HepG2 (cell line): ENCODE measurements at regions not wholly inside any gene's neighbourhood (a gene's known extent, or its start where the extent isn't known, plus 50 kb on each side); places are given as distances from the start of the nearest gene placed in this dataset.

Experiments
- CAMTA2 ChIP-seq: sonication (generic); formaldehyde crosslinking; IDR thresholded peaks from 2 replicates; pipeline ENCODE4 v1.4.0; 2020; ENCODE audit warnings: mild to moderate bottlenecking, missing genetic modification reagents, borderline replicate concordance
- DRAP1 ChIP-seq: IDR thresholded peaks from 2 replicates; pipeline ENCODE4 v1.6.1; 2016; ENCODE audit warnings: missing genetic modification reagents, missing compliant biosample characterization
- E2F1 ChIP-seq: sonication (generic); formaldehyde crosslinking; IDR thresholded peaks from 2 replicates; pipeline ENCODE4 v1.5.0; 2020; ENCODE audit warnings: missing genetic modification reagents
- FOXA3 ChIP-seq: IDR thresholded peaks from 2 replicates; pipeline ENCODE4 v1.6.1; 2016; ENCODE audit warnings: missing genetic modification reagents, missing compliant biosample characterization
- FOXP1 ChIP-seq, 2 experiments: fragments of 450-650 bp in 1 of 2; IDR thresholded peaks; 2 replicates each; pipeline ENCODE4 v1.6.1; 2017 to 2018; ENCODE audit warnings: antibody characterized with exemption in 1 of 2
- GFI1 ChIP-seq: sonication (generic); formaldehyde crosslinking; IDR thresholded peaks from 2 replicates; pipeline ENCODE4 v1.5.0; 2020; ENCODE audit warnings: missing genetic modification reagents, mild to moderate bottlenecking, borderline replicate concordance
- HOXA5 ChIP-seq: sonication (generic); formaldehyde crosslinking; IDR thresholded peaks from 2 replicates; pipeline ENCODE4 v1.4.0; 2020; ENCODE audit warnings: missing genetic modification reagents
- KDM2A ChIP-seq: sonication (generic); formaldehyde crosslinking; IDR thresholded peaks from 2 replicates; pipeline ENCODE4 v1.4.0; 2020; ENCODE audit warnings: low read depth, missing genetic modification reagents, borderline replicate concordance
- PAX8 ChIP-seq: sonication (generic); formaldehyde crosslinking; IDR thresholded peaks from 2 replicates; pipeline ENCODE4 v1.8.0; 2022; ENCODE audit warnings: mild to moderate bottlenecking, missing genetic modification reagents, borderline replicate concordance
- RBM22 ChIP-seq: fragments of 200-400 bp; formaldehyde crosslinking; optimal IDR thresholded peaks from 2 replicates; pipeline ENCODE3; 2017; ENCODE audit warnings: mild to moderate bottlenecking, low read length, moderate library complexity
- RNF219 ChIP-seq: sonication (generic); formaldehyde crosslinking; IDR thresholded peaks from 2 replicates; pipeline ENCODE4 v1.5.0; 2020; ENCODE audit warnings: mild to moderate bottlenecking, missing genetic modification reagents
- SAP130 ChIP-seq: IDR thresholded peaks from 2 replicates; pipeline ENCODE4 v1.6.1; 2016; ENCODE audit warnings: low read depth
- UBTF ChIP-seq: sonication (generic); formaldehyde crosslinking; IDR thresholded peaks from 2 replicates; pipeline ENCODE4 v1.4.0; 2020; ENCODE audit warnings: mild to moderate bottlenecking, missing genetic modification reagents
- ZFP37 ChIP-seq: sonication (generic); formaldehyde crosslinking; IDR thresholded peaks from 2 replicates; pipeline ENCODE4 v1.4.0; 2020; ENCODE audit warnings: missing genetic modification reagents, borderline replicate concordance
- ZKSCAN1 ChIP-seq: fragments of 150-350 bp; IDR thresholded peaks from 2 replicates; pipeline ENCODE4 v1.6.1; 2014; ENCODE audit warnings: low read length
- ZNF124 ChIP-seq: sonication (generic); formaldehyde crosslinking; IDR thresholded peaks from 2 replicates; pipeline ENCODE4 v1.4.0; 2020; ENCODE audit warnings: missing genetic modification reagents
- ZNF143 ChIP-seq: sonication (generic); formaldehyde crosslinking; IDR thresholded peaks from 2 replicates; pipeline ENCODE4 v1.4.0; 2020; ENCODE audit warnings: missing genetic modification reagents
- ZNF432 ChIP-seq: sonication (generic); formaldehyde crosslinking; IDR thresholded peaks from 2 replicates; pipeline ENCODE4 v1.5.0; 2020; ENCODE audit warnings: missing genetic modification reagents, mild to moderate bottlenecking, borderline replicate concordance
- ZNF607 ChIP-seq: sonication (generic); formaldehyde crosslinking; IDR thresholded peaks from 2 replicates; pipeline ENCODE4 v1.5.1; 2020; ENCODE audit warnings: missing genetic modification reagents, mild to moderate bottlenecking, borderline replicate concordance
- ZNF660 ChIP-seq: sonication (generic); formaldehyde crosslinking; IDR thresholded peaks from 2 replicates; pipeline ENCODE4 v1.5.1; 2020; ENCODE audit warnings: mild to moderate bottlenecking, low read depth, missing genetic modification reagents, borderline replicate concordance
- ZNF691 ChIP-seq: sonication (generic); formaldehyde crosslinking; IDR thresholded peaks from 2 replicates; pipeline ENCODE4 v1.4.0; 2020; ENCODE audit warnings: missing genetic modification reagents, low read depth, mild to moderate bottlenecking, borderline replicate concordance

GRCh38 chr14:101628471-101628966 lies 67.2 kb downstream of the DIO3 start (continued):
- no peak for TF ChIP-seq RNF219 (CRISPR knock-in tag)
- TF ChIP-seq ZNF607: 0 out of 2 replicates have a peak, but pooled peaks have one; percentile 74
- no peak for TF ChIP-seq RBM22
- TF ChIP-seq ZKSCAN1: no peak
- TF ChIP-seq KDM2A (CRISPR knock-in tag): peak; percentile 86; the same call in 1 of the 2 replicates
- 0 out of 2 replicates have a peak, but pooled peaks have one; percentile 11 for TF ChIP-seq CAMTA2 (CRISPR knock-in tag)
- no peak for TF ChIP-seq FOXP1 (IDR thresholded peaks at IDR 0.05)
- TF ChIP-seq FOXP1 (CRISPR knock-in tag; IDR thresholded peaks at IDR 0.05): no peak
- no peak for TF ChIP-seq DRAP1
- TF ChIP-seq ZNF124 (CRISPR knock-in tag): no peak
- TF ChIP-seq SAP130 (CRISPR knock-in tag): no peak
- TF ChIP-seq FOXA3: no peak
- peak; percentile 43; the same call in 1 of the 2 replicates for TF ChIP-seq ZNF691 (CRISPR knock-in tag)
- TF ChIP-seq ZNF432 (CRISPR knock-in tag): no peak
- TF ChIP-seq ZNF143 (CRISPR knock-in tag): no peak
- no peak for TF ChIP-seq ZNF660
- TF ChIP-seq GFI1: no peak
- TF ChIP-seq E2F1: no peak
- no peak for TF ChIP-seq PAX8 (CRISPR knock-in tag)
- no peak for TF ChIP-seq ZFP37
- peak; percentile 74; the same call in 1 of the 2 replicates for TF ChIP-seq HOXA5 (CRISPR knock-in tag)
- TF ChIP-seq UBTF (CRISPR knock-in tag): no peak
